Esophagus squamous epithelium (tissue), 4 donors: ENCODE measurements at regions not wholly inside any gene's neighbourhood (a gene's known extent, or its start where the extent isn't known, plus 50 kb on each side); places are given as distances from the start of the nearest gene placed in this dataset.

ENCODE experiments used
- POLR2A ChIP-seq, 4 donors: fragments of 450-650 bp; IDR thresholded peaks; one replicate each; pipeline ENCODE4 v1.6.1; 2017; ENCODE audit warnings: antibody characterized with exemption in 4 of 4, mild to moderate bottlenecking in 4 of 4, moderate library complexity in 3 of 4
- TF ChIP-seq, protein P1 (sequence below), 6 experiments: fragments of 450-650 bp in 4 of 6; fragments of 200-600 bp in 2 of 6; sonication (generic) in 2 of 6; IDR thresholded peaks; one replicate each; pipeline ENCODE4 v1.5.1; 2016 to 2019; ENCODE audit warnings: antibody characterized with exemption in 6 of 6, mild to moderate bottlenecking in 4 of 6, moderate library complexity in 4 of 6

DNA sequence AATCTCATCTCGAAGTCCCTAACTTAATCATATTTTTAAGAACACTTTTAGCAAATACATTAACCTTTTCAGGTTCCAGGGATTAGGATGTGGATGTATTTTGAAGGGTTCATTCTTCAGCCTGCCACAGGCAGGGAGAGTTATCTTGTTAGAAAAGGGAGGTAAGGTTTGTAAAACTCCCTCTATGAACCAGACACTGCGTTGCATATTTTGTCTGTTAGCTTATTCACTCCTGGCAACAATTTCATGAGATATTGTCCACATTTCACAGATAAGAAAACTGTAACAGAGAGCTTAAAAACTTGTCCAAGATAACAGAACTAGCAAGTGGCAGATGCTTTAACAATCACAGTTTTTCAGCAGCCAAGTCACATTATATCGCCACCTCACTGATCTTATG is 155.4 kb downstream of the DIPK2A start:
- TF ChIP-seq, protein P1, sequence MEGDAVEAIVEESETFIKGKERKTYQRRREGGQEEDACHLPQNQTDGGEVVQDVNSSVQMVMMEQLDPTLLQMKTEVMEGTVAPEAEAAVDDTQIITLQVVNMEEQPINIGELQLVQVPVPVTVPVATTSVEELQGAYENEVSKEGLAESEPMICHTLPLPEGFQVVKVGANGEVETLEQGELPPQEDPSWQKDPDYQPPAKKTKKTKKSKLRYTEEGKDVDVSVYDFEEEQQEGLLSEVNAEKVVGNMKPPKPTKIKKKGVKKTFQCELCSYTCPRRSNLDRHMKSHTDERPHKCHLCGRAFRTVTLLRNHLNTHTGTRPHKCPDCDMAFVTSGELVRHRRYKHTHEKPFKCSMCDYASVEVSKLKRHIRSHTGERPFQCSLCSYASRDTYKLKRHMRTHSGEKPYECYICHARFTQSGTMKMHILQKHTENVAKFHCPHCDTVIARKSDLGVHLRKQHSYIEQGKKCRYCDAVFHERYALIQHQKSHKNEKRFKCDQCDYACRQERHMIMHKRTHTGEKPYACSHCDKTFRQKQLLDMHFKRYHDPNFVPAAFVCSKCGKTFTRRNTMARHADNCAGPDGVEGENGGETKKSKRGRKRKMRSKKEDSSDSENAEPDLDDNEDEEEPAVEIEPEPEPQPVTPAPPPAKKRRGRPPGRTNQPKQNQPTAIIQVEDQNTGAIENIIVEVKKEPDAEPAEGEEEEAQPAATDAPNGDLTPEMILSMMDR (IDR thresholded peaks at IDR 0.05), result no peak
- no peak for TF ChIP-seq POLR2A (IDR thresholded peaks at IDR 0.05)
